ENCODE measurements at regions not wholly inside any gene's neighbourhood (a gene's known extent, or its start where the extent isn't known, plus 50 kb on each side); places are given as distances from the start of the nearest gene placed in this dataset.

- TF ChIP-seq POLR2A (IDR thresholded peaks at IDR 0.05), result no peak
- TF ChIP-seq, protein P1, sequence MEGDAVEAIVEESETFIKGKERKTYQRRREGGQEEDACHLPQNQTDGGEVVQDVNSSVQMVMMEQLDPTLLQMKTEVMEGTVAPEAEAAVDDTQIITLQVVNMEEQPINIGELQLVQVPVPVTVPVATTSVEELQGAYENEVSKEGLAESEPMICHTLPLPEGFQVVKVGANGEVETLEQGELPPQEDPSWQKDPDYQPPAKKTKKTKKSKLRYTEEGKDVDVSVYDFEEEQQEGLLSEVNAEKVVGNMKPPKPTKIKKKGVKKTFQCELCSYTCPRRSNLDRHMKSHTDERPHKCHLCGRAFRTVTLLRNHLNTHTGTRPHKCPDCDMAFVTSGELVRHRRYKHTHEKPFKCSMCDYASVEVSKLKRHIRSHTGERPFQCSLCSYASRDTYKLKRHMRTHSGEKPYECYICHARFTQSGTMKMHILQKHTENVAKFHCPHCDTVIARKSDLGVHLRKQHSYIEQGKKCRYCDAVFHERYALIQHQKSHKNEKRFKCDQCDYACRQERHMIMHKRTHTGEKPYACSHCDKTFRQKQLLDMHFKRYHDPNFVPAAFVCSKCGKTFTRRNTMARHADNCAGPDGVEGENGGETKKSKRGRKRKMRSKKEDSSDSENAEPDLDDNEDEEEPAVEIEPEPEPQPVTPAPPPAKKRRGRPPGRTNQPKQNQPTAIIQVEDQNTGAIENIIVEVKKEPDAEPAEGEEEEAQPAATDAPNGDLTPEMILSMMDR (IDR thresholded peaks at IDR 0.05), result no peak
- no peak for TF ChIP-seq EP300 (IDR thresholded peaks at IDR 0.05)
- no peak for TF ChIP-seq POLR2AphosphoS5 (IDR thresholded peaks at IDR 0.05)
These were observed 305.4 kb upstream of the IRX4 start for GRCh38 chr5:2188137-2188536.
